SK-N-SH (cell line): ENCODE measurements at regions not wholly inside any gene's neighbourhood (a gene's known extent, or its start where the extent isn't known, plus 50 kb on each side); places are given as distances from the start of the nearest gene placed in this dataset.

Source experiments
- CTCF ChIP-seq: fragments of 200-600 bp; sonication (generic); IDR thresholded peaks from 2 replicates; pipeline ENCODE4 v1.6.1; 2017; ENCODE audit warnings: antibody characterized with exemption, mild to moderate bottlenecking, moderate library complexity
- ELF1 ChIP-seq: IDR thresholded peaks from 2 replicates; pipeline ENCODE4 v1.4.0; 2012
- EP300 ChIP-seq, 2 experiments: IDR thresholded peaks; 2 replicates each; pipeline versions ENCODE4 v1.4.0 to v1.6.1; 2012; ENCODE audit warnings: borderline replicate concordance in 1 of 2, low read depth in 1 of 2, low read length in 1 of 2
- EZH2phosphoT487 ChIP-seq: fragments of 200-600 bp; sonication (generic); IDR thresholded peaks from 2 replicates; pipeline ENCODE4 v1.6.1; 2017; ENCODE audit warnings: low read depth, mixed run types, mild to moderate bottlenecking, antibody characterized with exemption, moderate library complexity, borderline replicate concordance
- GATA2 ChIP-seq: sonication (generic); formaldehyde crosslinking; IDR thresholded peaks from 2 replicates; pipeline ENCODE4 v1.5.0; 2020; ENCODE audit warnings: mild to moderate bottlenecking, missing genetic modification reagents
- MXI1 ChIP-seq: IDR thresholded peaks from 2 replicates; pipeline ENCODE4 v1.6.1; 2012; ENCODE audit warnings: mild to moderate bottlenecking, low read depth, low read length, improper control_type of control experiment
- NFIC ChIP-seq: IDR thresholded peaks from 2 replicates; pipeline ENCODE4 v1.4.0; 2012; ENCODE audit warnings: borderline replicate concordance
- NRF1 ChIP-seq: IDR thresholded peaks from 2 replicates; pipeline ENCODE4 v1.6.1; 2012; ENCODE audit warnings: low read depth, mild to moderate bottlenecking, low read length
- POLR2AphosphoS5 ChIP-seq: IDR thresholded peaks from 2 replicates; pipeline ENCODE4 v1.6.1; 2012; ENCODE audit warnings: low read depth, low read length
- RAD21 ChIP-seq: IDR thresholded peaks from 2 replicates; pipeline ENCODE4 v1.6.1; 2012; ENCODE audit warnings: mild to moderate bottlenecking, low read length
- RFX5 ChIP-seq: IDR thresholded peaks from 2 replicates; pipeline ENCODE4 v1.6.1; 2012; ENCODE audit warnings: mild to moderate bottlenecking, improper control_type of control experiment, low read length
- SIN3A ChIP-seq: IDR thresholded peaks from 2 replicates; pipeline ENCODE4 v1.6.1; 2012; ENCODE audit warnings: low read depth, mild to moderate bottlenecking, low read length, moderate library complexity, borderline replicate concordance
- TEAD4 ChIP-seq: IDR thresholded peaks from 2 replicates; pipeline ENCODE4 v1.4.0; 2012; ENCODE audit warnings: mild to moderate bottlenecking, borderline replicate concordance; ENCODE audit not compliant: insufficient read depth

GRCh38 chr13:27853861-27854260 lies 61.6 kb downstream of the GSX1 start:
- TF ChIP-seq RAD21 (no peak), CTCF (no peak), EZH2phosphoT487 (no peak), RFX5 (no peak), TEAD4 (no peak), SIN3A (no peak), POLR2AphosphoS5 (no peak), NRF1 (no peak), MXI1 (no peak), EP300 (IDR thresholded peaks at IDR 0.05; ENCODE audit: borderline replicate concordance in 1 of 2, low read depth in 1 of 2, low read length in 1 of 2) (no peak), GATA2 (no peak), NFIC (no peak), ELF1 (no peak)
